H1 (cell line): ENCODE measurements at regions not wholly inside any gene's neighbourhood (a gene's known extent, or its start where the extent isn't known, plus 50 kb on each side); places are given as distances from the start of the nearest gene placed in this dataset.

Source experiments
- CTCF ChIA-PET: fragments of 300-600 bp; sonication (Branson Sonifier 250); formaldehyde crosslinking; loops from one replicate; lab custom pipeline; 2021; ENCODE audit not compliant: partially characterized antibody; lab: Charles Lee
- POLR2A ChIA-PET: fragments of 300-600 bp; sonication (Branson Sonifier 250); formaldehyde crosslinking; loops from one replicate; lab custom pipeline; 2021; ENCODE audit warnings: inconsistent platforms; ENCODE audit not compliant: partially characterized antibody; lab: Charles Lee
- DNase-seq, 2 experiments: peaks; one replicate each; pipeline versions ENCODE4 v3.0.0 to v3.0.0-alpha.2; 2010 to 2022; ENCODE audit warnings: low spot score in 2 of 2, low read depth in 1 of 2, mixed read lengths in 1 of 2
- FAIRE-seq: peaks from 2 replicates; lab custom pipeline; 2011; peaks lifted over from hg19 to GRCh38; lab: Jason Lieb, UNC
- H2AFZ ChIP-seq: 2 replicates; pipeline ENCODE4 v1.8.1; 2012; ENCODE audit warnings: low read length, inconsistent platforms
- H2AK5ac ChIP-seq: 2 replicates; pipeline ENCODE4 v1.6.1; 2013; ENCODE audit warnings: low read depth, low read length
- H2BK120ac ChIP-seq: replicated peaks from 2 replicates; pipeline ENCODE3; 2013; ENCODE audit warnings: low read depth, low read length, inconsistent platforms
- H2BK12ac ChIP-seq: 2 replicates; pipeline ENCODE4 v1.6.1; 2013; ENCODE audit warnings: low read depth, low read length
- H2BK15ac ChIP-seq: 2 replicates; pipeline ENCODE4 v1.6.1; 2013; ENCODE audit warnings: low read length
- H2BK20ac ChIP-seq: 2 replicates; pipeline ENCODE4 v1.6.1; 2013; ENCODE audit warnings: low read length
- H2BK5ac ChIP-seq: 2 replicates; pipeline ENCODE4 v1.6.1; 2013; ENCODE audit warnings: low read depth, low read length
- H3K14ac ChIP-seq: 2 replicates; pipeline ENCODE4 v1.6.1; 2013; ENCODE audit warnings: inconsistent platforms; ENCODE audit not compliant: insufficient read length
- H3K18ac ChIP-seq: 2 replicates; pipeline ENCODE4 v1.6.1; 2013; ENCODE audit warnings: low read length; ENCODE audit errors: extremely low read depth
- H3K23ac ChIP-seq: 2 replicates; pipeline ENCODE4 v1.6.1; 2013; ENCODE audit warnings: inconsistent platforms; ENCODE audit not compliant: insufficient read length
- H3K23me2 ChIP-seq: 2 replicates; pipeline ENCODE4 v1.6.1; 2013; ENCODE audit warnings: low read depth, low read length
- H3K27ac ChIP-seq: 2 replicates; pipeline ENCODE4 v1.6.1; 2011; ENCODE audit warnings: low read depth, low read length, inconsistent platforms
- H3K27me3 ChIP-seq, 4 experiments: replicated peaks in 1 of 4; 1 replicate in 1 of 4; 2 replicates in 3 of 4; pipeline versions ENCODE4 v1.6.1 to v1.8.1; 2011 to 2013; ENCODE audit warnings: low read length in 3 of 4, mild to moderate bottlenecking in 3 of 4, inconsistent platforms in 2 of 4, mixed read lengths in 2 of 4, moderate library complexity in 1 of 4; ENCODE audit not compliant: control insufficient read depth in 3 of 4, insufficient read depth in 3 of 4; ENCODE audit errors: extremely low read depth in 1 of 4
- H3K36me3 ChIP-seq, 4 experiments: 2 replicates each; pipeline versions ENCODE4 v1.6.1 to v1.8.1; 2011 to 2013; ENCODE audit warnings: mild to moderate bottlenecking in 4 of 4, low read length in 3 of 4, moderate library complexity in 2 of 4, control low read depth in 1 of 4, inconsistent platforms in 1 of 4; ENCODE audit not compliant: insufficient read depth in 4 of 4, control insufficient read depth in 2 of 4
- H3K4ac ChIP-seq: replicated peaks from 2 replicates; pipeline ENCODE3; 2013; ENCODE audit warnings: low read length, low read depth, mixed read lengths, inconsistent platforms; ENCODE audit not compliant: insufficient read length
- H3K4me1 ChIP-seq, 4 experiments: replicated peaks in 1 of 4; 1 replicate in 1 of 4; 2 replicates in 3 of 4; pipeline versions ENCODE4 v1.6.1 to v1.8.1; 2011 to 2013; ENCODE audit warnings: low read length in 3 of 4, inconsistent platforms in 2 of 4, mixed read lengths in 1 of 4; ENCODE audit not compliant: insufficient read depth in 4 of 4, control insufficient read depth in 3 of 4
- H3K4me2 ChIP-seq, 2 experiments: 2 replicates each; pipeline versions ENCODE4 v1.6.1 to v1.8.1; 2011 to 2013; ENCODE audit warnings: low read depth in 2 of 2, low read length in 2 of 2, control low read depth in 1 of 2, inconsistent platforms in 1 of 2, mild to moderate bottlenecking in 1 of 2; ENCODE audit not compliant: insufficient read depth in 1 of 2
- H3K4me3 ChIP-seq, 4 experiments: fragments of 200-600, 300-600 bp in 1 of 4; sonication (generic), shearing (Covaris generic), sonication (Bioruptor Twin) in 1 of 4; 2 replicates each; pipeline versions ENCODE4 v1.5.1 to v1.8.1; 2011 to 2016; ENCODE audit warnings: low read length in 4 of 4, low read depth in 3 of 4, control low read depth in 2 of 4, inconsistent platforms in 2 of 4, mild to moderate bottlenecking in 2 of 4, mixed read lengths in 1 of 4, moderate library complexity in 1 of 4; ENCODE audit not compliant: insufficient read depth in 2 of 4; ENCODE audit errors: extremely low read depth in 1 of 4
- H3K56ac ChIP-seq: replicated peaks from 2 replicates; pipeline ENCODE3; 2013; ENCODE audit warnings: low read depth, mild to moderate bottlenecking, mixed read lengths, low read length, inconsistent platforms; ENCODE audit not compliant: insufficient read length
- H3K79me1 ChIP-seq: 2 replicates; pipeline ENCODE4 v1.6.1; 2013; ENCODE audit warnings: low read depth, low read length, control low read depth
- H3K79me2 ChIP-seq, 2 experiments: 2 replicates each; pipeline versions ENCODE4 v1.6.1 to v1.8.1; 2012 to 2013; ENCODE audit warnings: low read length in 2 of 2, mild to moderate bottlenecking in 2 of 2, inconsistent platforms in 1 of 2; ENCODE audit not compliant: insufficient read depth in 2 of 2, control insufficient read depth in 1 of 2
- H3K9ac ChIP-seq, 4 experiments: replicated peaks in 1 of 4; 1 replicate in 1 of 4; 2 replicates in 3 of 4; pipeline versions ENCODE4 v1.6.1 to v1.8.1; 2011 to 2013; ENCODE audit warnings: low read depth in 3 of 4, low read length in 3 of 4, control low read depth in 2 of 4, mild to moderate bottlenecking in 2 of 4, moderate library complexity in 2 of 4, inconsistent platforms in 1 of 4; ENCODE audit errors: extremely low read depth in 1 of 4
- H3K9me3 ChIP-seq, 2 experiments: 2 replicates each; pipeline versions ENCODE4 v1.6.1 to v1.8.1; 2012 to 2013; ENCODE audit warnings: mild to moderate bottlenecking in 2 of 2, moderate library complexity in 2 of 2, control low read depth in 1 of 2, inconsistent platforms in 1 of 2, low read depth in 1 of 2, low read length in 1 of 2, mixed read lengths in 1 of 2; ENCODE audit not compliant: insufficient read depth in 2 of 2
- H4K20me1 ChIP-seq, 2 experiments: replicated peaks in 1 of 2; 2 replicates each; pipeline versions ENCODE3 to v1.8.1; 2011 to 2013; ENCODE audit warnings: inconsistent platforms in 2 of 2, low read length in 2 of 2, mild to moderate bottlenecking in 1 of 2; ENCODE audit not compliant: insufficient read depth in 2 of 2, control insufficient read depth in 1 of 2
- H4K5ac ChIP-seq: 2 replicates; pipeline ENCODE4 v1.6.1; 2013; ENCODE audit warnings: low read length, low read depth, mixed read lengths, inconsistent platforms; ENCODE audit not compliant: insufficient read length
- H4K8ac ChIP-seq: 2 replicates; pipeline ENCODE4 v1.8.0; 2013; ENCODE audit warnings: mild to moderate bottlenecking, moderate library complexity, low read length, inconsistent platforms; ENCODE audit not compliant: insufficient read depth; ENCODE audit errors: extremely low read depth
- H4K91ac ChIP-seq: replicated peaks from 2 replicates; pipeline ENCODE3; 2013; ENCODE audit warnings: low read length, mixed read lengths, inconsistent platforms; ENCODE audit not compliant: insufficient read length
- CHD2 ChIP-seq: IDR thresholded peaks from 2 replicates; pipeline ENCODE4 v1.6.1; 2012; ENCODE audit warnings: low read length, improper control_type of control experiment
- CREB1 ChIP-seq: IDR thresholded peaks from 2 replicates; pipeline ENCODE4 v1.6.1; 2012; ENCODE audit warnings: inconsistent platforms
- CTBP2 ChIP-seq: IDR thresholded peaks from 2 replicates; pipeline ENCODE4 v1.7.0; 2011; ENCODE audit warnings: borderline replicate concordance, mild to moderate bottlenecking, moderate library complexity, mixed read lengths, low read length; ENCODE audit not compliant: insufficient read depth, insufficient read length
- HDAC6 ChIP-seq: IDR thresholded peaks from one replicate; pipeline ENCODE4 v1.7.1; 2012; ENCODE audit warnings: low read depth, mild to moderate bottlenecking, inconsistent platforms, low read length, moderate library complexity
- KDM1A ChIP-seq: fragments of 200-600, 300-600 bp; sonication (generic); IDR thresholded peaks from 2 replicates; pipeline ENCODE4 v1.7.1; 2016; ENCODE audit warnings: mild to moderate bottlenecking, low read length, borderline replicate concordance
- NANOG ChIP-seq: IDR thresholded peaks from 2 replicates; pipeline ENCODE4 v1.6.1; 2011; ENCODE audit warnings: low read length, low read depth, mild to moderate bottlenecking, inconsistent platforms; ENCODE audit not compliant: insufficient read depth, poor library complexity, severe bottlenecking
- POU5F1 ChIP-seq: IDR thresholded peaks from 2 replicates; pipeline ENCODE4 v1.6.1; 2011; ENCODE audit warnings: low read depth, mild to moderate bottlenecking, low read length, moderate library complexity
- RXRA ChIP-seq: IDR thresholded peaks from 2 replicates; pipeline ENCODE4 v1.6.1; 2011; ENCODE audit warnings: low read depth, mild to moderate bottlenecking, low read length, moderate library complexity; ENCODE audit not compliant: insufficient read depth
- SIRT6 ChIP-seq: IDR thresholded peaks from one replicate; pipeline ENCODE4 v1.7.1; 2012; ENCODE audit warnings: low read length, inconsistent platforms
- SP1 ChIP-seq: IDR thresholded peaks from 2 replicates; pipeline ENCODE4 v1.6.1; 2011; ENCODE audit warnings: low read depth, low read length
- TAF7 ChIP-seq: optimal IDR thresholded peaks from 2 replicates; pipeline ENCODE3; 2011; ENCODE audit warnings: low read depth, mild to moderate bottlenecking, inconsistent platforms, low read length, moderate library complexity, borderline replicate concordance
- WGBS, 2 experiments: shearing (Covaris generic) in 1 of 2; methylation state at CpG; one replicate each; pipeline versions ENCODE4 v1.1.6 to v1.1.7; 2013 to 2015; ENCODE audit warnings: low lambda C conversion rate in 2 of 2, mixed read lengths in 2 of 2, inconsistent platforms in 1 of 2, low coverage in 1 of 2, missing lambda C conversion rate in 1 of 2; ENCODE audit not compliant: insufficient replicate concordance in 2 of 2, insufficient coverage in 1 of 2, insufficient read length in 1 of 2; ENCODE audit errors: extremely low coverage in 1 of 2, missing lambda C conversion rate in 1 of 2; 5-methylcytosine and 5-hydroxymethylcytosine counted together

GRCh38 chr1:190904091-190904695, 426.5 kb upstream of the BRINP3 start:
- Histone ChIP-seq H2AFZ (no peak overlapping the region), H3K36me3 (no peaks in the 10 kb centered on the region), H3K27ac (no peak overlapping the region)

More at GRCh38 chr1:190904091-190904695, 426.5 kb upstream of the BRINP3 start:
- no peak for TF ChIP-seq NANOG
- no peak for TF ChIP-seq SIRT6
- no peak for TF ChIP-seq RXRA
- no peak for TF ChIP-seq HDAC6
- no peak for TF ChIP-seq CREB1
- no peak for TF ChIP-seq KDM1A
- no peak for TF ChIP-seq CTBP2
- TF ChIP-seq CHD2: no peak
- no peak for TF ChIP-seq TAF7
- no peak for TF ChIP-seq POU5F1
- TF ChIP-seq SP1: no peak
- no peak overlapping the region for H4K5ac ChIP-seq
- H4K20me1 ChIP-seq: no peaks in the 10 kb centered on the region
- no peak overlapping the region for H3K23ac ChIP-seq
- no peak overlapping the region for H3K14ac ChIP-seq
- FAIRE-seq (no peak), DNase-seq (no peak)
- no peak overlapping the region for H3K56ac ChIP-seq
- no peak overlapping the region for H2BK12ac ChIP-seq
- CTCF ChIA-PET: no interaction called here
- no peaks in the 10 kb centered on the region for H3K9me3 ChIP-seq
- no peak overlapping the region for H2BK5ac ChIP-seq
- H3K4me2 ChIP-seq: no peak overlapping the region
- no peak overlapping the region for H2AK5ac ChIP-seq
- no peak overlapping the region for H4K8ac ChIP-seq
- no peak overlapping the region for H3K9ac ChIP-seq
- H3K4me1 ChIP-seq: no peaks in the 10 kb centered on the region
- H2BK20ac ChIP-seq: no peak overlapping the region
- no peak overlapping the region for H3K4ac ChIP-seq
- no peaks in the 10 kb centered on the region for H3K79me1 ChIP-seq
- H2BK15ac ChIP-seq: no peak overlapping the region
- no peak overlapping the region for H4K91ac ChIP-seq
- no peaks in the 10 kb centered on the region for H3K23me2 ChIP-seq
- H2BK120ac ChIP-seq: no peak overlapping the region
- 91% methylated on average over 2 of the region's 2 CpGs; no CpG with 5 or more reads in 1 of the 2 experiments for WGBS, 2 experiments
- H3K27me3 ChIP-seq: no peaks in the 10 kb centered on the region
- no peak overlapping the region for H3K18ac ChIP-seq
- POLR2A ChIA-PET: no interaction called here
- H3K79me2 ChIP-seq: no peaks in the 10 kb centered on the region
- H3K4me3 ChIP-seq: no peak overlapping the region
